ENCODE measurements at regions not wholly inside any gene's neighbourhood (a gene's known extent, or its start where the extent isn't known, plus 50 kb on each side); places are given as distances from the start of the nearest gene placed in this dataset.

GRCh38 chr2:240230291-240230931 lies 90.0 kb upstream of the OTOS start:
- intact Hi-C loops (cut with micrococcal nuclease) = loop anchor here (5.0 kb wide), 1 partner anchor 92 kb away; no protein-coding TSS in a partner anchor
- CTCF ChIA-PET = interaction anchor here (0.7 to 4.4 kb wide), 3 partner anchors 86 to 610 kb away, joined by 3 to 22 read pairs (median 3); no protein-coding TSS in a partner anchor

GRCh38 chr2:240231838-240232244 lies 91.4 kb upstream of the OTOS start:
- CTCF ChIA-PET = interaction anchor here (0.6 to 2.2 kb wide), 20 partner anchors 11 to 722 kb away, joined by 3 to 28 read pairs (median 4); no protein-coding TSS in a partner anchor
- H3K36me3 Mint-ChIP-seq (ENCODE audit: insufficient read depth, unreplicated experiment) = peaks cover 4% of the 10 kb centered on the region
- no peak for DNase-seq (ENCODE audit: unreplicated experiment)
- no peak overlapping the region for H3K27ac Mint-ChIP-seq (ENCODE audit: low read depth, unreplicated experiment)
- POLR2A ChIA-PET = interaction anchor here (0.7 to 2.2 kb wide), 4 partner anchors 202 to 218 kb away, joined by 3 to 19 read pairs (median 4); no protein-coding TSS in a partner anchor
- no peaks in the 10 kb centered on the region for H3K27me3 Mint-ChIP-seq (ENCODE audit: insufficient read depth, unreplicated experiment)
- TF ChIP-seq CTCF (IDR thresholded peaks at IDR 0.05; ENCODE audit: unreplicated experiment) = no peak
- H3K4me1 Mint-ChIP-seq (ENCODE audit: insufficient read depth, unreplicated experiment) = peaks cover 18% of the 10 kb centered on the region
- H3K9me3 Mint-ChIP-seq (ENCODE audit: unreplicated experiment) = no peaks in the 10 kb centered on the region
- intact Hi-C loops (cut with micrococcal nuclease) = loop anchor here (2.0 to 5.0 kb wide), 2 partner anchors 90 to 139 kb away; no protein-coding TSS in a partner anchor
- H3K4me3 Mint-ChIP-seq (ENCODE audit: unreplicated experiment) = no peak overlapping the region
- no TSS peak for BruUV-seq (replicated peaks)

More at GRCh38 chr2:240230291-240230931, 90.0 kb upstream of the OTOS start:
- Mint-ChIP-seq H3K27me3 (ENCODE audit: insufficient read depth, unreplicated experiment) (no peaks in the 10 kb centered on the region), H3K4me3 (ENCODE audit: unreplicated experiment) (no peak overlapping the region), H3K27ac (ENCODE audit: low read depth, unreplicated experiment) (no peak overlapping the region), H3K36me3 (ENCODE audit: insufficient read depth, unreplicated experiment) (peaks cover 4% of the 10 kb centered on the region), H3K4me1 (ENCODE audit: insufficient read depth, unreplicated experiment) (peaks cover 14% of the 10 kb centered on the region), H3K9me3 (ENCODE audit: unreplicated experiment) (no peaks in the 10 kb centered on the region)
- BruUV-seq (replicated peaks) = no TSS peak
- POLR2A ChIA-PET = interaction anchor here (1.0 to 1.3 kb wide), 3 partner anchors 10 to 95 kb away, joined by 3 read pairs; no protein-coding TSS in a partner anchor
- no peak for TF ChIP-seq CTCF (IDR thresholded peaks at IDR 0.05; ENCODE audit: unreplicated experiment)
- no peak for DNase-seq (ENCODE audit: unreplicated experiment)

GRCh38 chr2:240232264-240232915 lies 91.9 kb upstream of the OTOS start:
- CTCF ChIA-PET = interaction anchor here (0.5 to 2.2 kb wide), 30 partner anchors 10 to 973 kb away, joined by 3 to 28 read pairs (median 4); partner anchors contain the start of gene GPC1
- POLR2A ChIA-PET = interaction anchor here (0.7 to 2.2 kb wide), 7 partner anchors 23 to 218 kb away, joined by 3 to 19 read pairs (median 3); no protein-coding TSS in a partner anchor
- intact Hi-C loops (cut with micrococcal nuclease) = loop anchor here (2.0 to 5.0 kb wide), 2 partner anchors 90 to 138 kb away; no protein-coding TSS in a partner anchor

More at GRCh38 chr2:240232264-240232915, 91.9 kb upstream of the OTOS start:
- H3K4me3 Mint-ChIP-seq (ENCODE audit: unreplicated experiment) = peak overlapping the region; percentile 54
- H3K36me3 Mint-ChIP-seq (ENCODE audit: insufficient read depth, unreplicated experiment) = peaks cover 4% of the 10 kb centered on the region
- no peaks in the 10 kb centered on the region for H3K9me3 Mint-ChIP-seq (ENCODE audit: unreplicated experiment)
- no TSS peak for BruUV-seq (replicated peaks)
- peaks cover 19% of the 10 kb centered on the region for H3K4me1 Mint-ChIP-seq (ENCODE audit: insufficient read depth, unreplicated experiment)
- TF ChIP-seq CTCF (IDR thresholded peaks at IDR 0.05; ENCODE audit: unreplicated experiment) = no peak
- H3K27me3 Mint-ChIP-seq (ENCODE audit: insufficient read depth, unreplicated experiment) = no peaks in the 10 kb centered on the region
- DNase-seq (ENCODE audit: unreplicated experiment) = no peak
- H3K27ac Mint-ChIP-seq (ENCODE audit: low read depth, unreplicated experiment) = no peak overlapping the region
